Renal cortical epithelial cell (primary cell): ENCODE measurements at regions not wholly inside any gene's neighbourhood (a gene's known extent, or its start where the extent isn't known, plus 50 kb on each side); places are given as distances from the start of the nearest gene placed in this dataset.

Experiments used
- DNase-seq: peaks from one replicate; pipeline ENCODE4 v3.0.0-alpha.2; 2011; ENCODE audit warnings: low read depth

- DNase-seq = no peak
These were observed 611.9 kb downstream of the DHX35 start for GRCh38 chr20:39574061-39574460.

DNA sequence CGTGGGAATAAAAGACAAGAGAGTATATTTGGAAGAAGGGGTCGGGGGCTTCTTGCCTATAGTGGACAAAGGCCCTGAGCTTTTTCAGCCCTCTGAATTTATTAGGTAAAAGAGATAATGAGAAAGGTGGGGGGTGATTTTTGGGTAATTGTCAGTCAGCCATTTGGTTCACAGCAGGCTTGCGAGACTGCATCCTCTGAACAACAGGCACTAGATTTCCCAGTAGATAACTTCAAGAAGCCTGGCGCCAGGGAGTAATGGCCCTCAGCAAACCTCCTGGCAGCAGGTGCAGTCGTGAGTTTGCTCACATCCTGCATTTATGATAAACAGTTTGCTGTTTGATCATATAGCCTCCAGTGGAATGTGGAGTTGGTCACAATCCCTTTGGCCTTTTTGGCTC, 609.0 kb downstream of the DHX35 start:
- DNase-seq = no peak

DNA sequence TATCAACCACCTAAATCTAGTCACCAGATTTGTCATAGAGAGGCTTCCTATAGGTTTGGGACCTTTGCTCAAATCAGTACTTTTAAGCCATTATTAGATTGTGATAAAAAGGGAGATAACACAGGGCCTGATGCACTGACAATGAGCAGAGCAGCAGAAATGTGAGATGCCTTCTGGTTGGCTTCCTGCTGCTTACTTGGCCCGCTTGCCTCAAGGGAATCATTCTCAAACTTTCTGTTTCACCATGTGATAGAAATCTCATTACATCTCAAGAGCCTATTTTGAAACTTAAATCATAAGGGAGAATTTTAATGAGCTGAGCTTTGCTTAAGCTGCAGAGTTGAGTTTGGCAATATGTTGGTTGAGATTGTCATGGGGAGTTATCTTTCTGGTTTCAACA, 606.0 kb downstream of the DHX35 start:
- no peak for DNase-seq

GRCh38 chr20:39563349-39563748, 601.2 kb downstream of the DHX35 start:
- no peak for DNase-seq

GRCh38 chr20:39554341-39554740, 592.2 kb downstream of the DHX35 start:
- no peak for DNase-seq

DNA sequence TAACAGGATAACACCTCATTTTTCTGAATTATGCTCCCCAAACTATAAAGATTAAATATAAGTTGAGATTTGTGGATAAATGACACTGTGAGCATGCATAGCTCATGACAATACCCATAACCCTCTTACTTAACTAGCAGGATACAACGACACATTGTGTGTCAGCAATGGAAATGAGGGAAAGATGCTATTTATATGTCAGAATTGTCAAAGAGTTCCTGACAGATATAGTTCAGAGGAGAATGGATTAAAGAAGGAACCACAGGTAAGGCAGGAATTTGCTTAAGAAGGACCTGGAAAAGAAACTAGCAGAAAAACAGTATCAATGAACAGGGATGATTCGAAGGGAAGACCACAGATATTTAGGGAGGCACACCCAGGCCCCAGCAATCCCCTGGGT, 591.0 kb downstream of the DHX35 start:
- DNase-seq = no peak

DNA sequence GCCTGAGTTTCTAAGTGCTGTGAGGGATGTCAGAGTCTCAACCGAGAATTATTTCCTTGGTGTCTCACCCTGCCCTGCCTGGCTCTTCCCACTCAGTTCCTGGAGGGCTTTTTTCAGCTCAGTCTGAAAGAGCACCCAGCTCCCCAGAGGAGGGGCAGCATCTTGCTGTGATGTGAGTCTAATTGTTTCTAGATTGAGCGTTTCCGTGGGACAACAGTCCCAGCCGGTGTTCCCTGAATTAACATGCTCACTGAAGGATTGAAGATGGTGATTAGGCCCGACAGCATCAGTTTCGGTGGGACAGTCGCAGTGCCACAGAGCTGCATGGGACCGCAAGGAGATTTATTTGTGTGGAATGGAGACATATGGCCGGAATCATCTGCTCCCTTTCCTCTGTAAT, 587.6 kb downstream of the DHX35 start:
- no peak for DNase-seq

DNA sequence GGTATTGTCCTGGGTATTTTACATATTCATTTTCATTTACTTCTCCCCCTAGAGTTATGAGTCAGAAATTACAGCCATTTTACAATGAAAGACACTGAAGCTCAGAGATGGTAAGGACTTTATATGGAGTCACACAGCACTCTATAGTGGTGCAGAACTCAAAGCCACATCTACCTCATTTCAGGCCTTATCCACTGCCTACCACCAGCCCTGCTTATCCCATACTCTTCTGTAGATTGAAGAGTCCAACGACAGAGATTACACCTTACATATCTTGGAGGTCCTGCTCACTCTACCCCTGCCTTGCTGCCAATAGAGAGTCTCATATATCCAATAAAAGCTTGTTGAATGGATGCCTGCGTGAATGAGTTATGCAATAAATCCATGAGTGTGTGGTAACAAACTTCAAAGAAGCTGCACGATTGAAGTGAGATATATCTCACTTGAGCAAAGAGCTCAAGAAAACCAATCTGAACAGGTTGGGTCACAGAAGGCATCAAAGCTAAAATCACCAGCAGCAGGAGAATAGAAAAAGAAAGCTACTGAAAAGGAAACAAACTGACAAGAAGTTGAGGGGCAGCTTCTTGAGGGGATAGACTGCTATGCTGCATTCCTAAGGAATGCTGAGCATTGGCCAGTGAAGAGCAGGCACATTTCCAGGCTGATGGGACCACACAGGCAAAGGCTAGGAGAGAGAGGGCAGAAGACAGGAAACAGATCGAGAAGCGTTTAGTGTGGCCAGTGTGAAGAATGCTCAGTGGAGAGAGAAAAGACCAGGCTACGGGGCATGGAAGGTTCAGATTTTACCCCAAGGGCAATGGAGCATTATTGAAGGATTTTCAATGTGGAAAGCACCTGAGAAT, 585.6 kb downstream of the DHX35 start:
- no peak for DNase-seq

- DNase-seq = no peak
These were observed 579.1 kb downstream of the DHX35 start for GRCh38 chr20:39541136-39541803.

GRCh38 chr20:39538317-39538716, 576.2 kb downstream of the DHX35 start:
- DNase-seq = no peak

GRCh38 chr20:39535301-39535700, 573.2 kb downstream of the DHX35 start:
- no peak for DNase-seq

GRCh38 chr20:39534846-39535245, 572.7 kb downstream of the DHX35 start:
- no peak for DNase-seq

DNA sequence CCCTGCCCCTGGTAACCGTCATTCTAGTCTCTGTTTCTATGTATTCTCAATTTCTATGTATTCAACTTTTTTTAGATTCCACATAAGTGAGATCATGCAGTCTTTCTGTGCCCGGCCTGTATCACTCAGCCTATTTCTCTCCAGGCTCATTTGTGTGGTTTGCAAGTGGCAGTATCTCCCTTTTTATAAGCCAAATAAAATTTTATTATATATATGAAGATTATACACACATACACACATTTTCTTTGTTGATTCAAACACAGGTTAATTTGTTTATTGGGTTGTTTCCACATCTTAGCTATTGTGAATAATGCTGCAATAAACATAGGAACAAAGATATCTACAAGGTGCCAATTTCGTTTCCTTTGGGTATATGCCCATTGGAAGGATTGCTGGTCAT, 571.7 kb downstream of the DHX35 start:
- DNase-seq = no peak

GRCh38 chr20:39532205-39532604, 570.1 kb downstream of the DHX35 start:
- DNase-seq = no peak

- no peak for DNase-seq
These were observed 566.3 kb downstream of the DHX35 start for GRCh38 chr20:39528436-39528835.

DNA sequence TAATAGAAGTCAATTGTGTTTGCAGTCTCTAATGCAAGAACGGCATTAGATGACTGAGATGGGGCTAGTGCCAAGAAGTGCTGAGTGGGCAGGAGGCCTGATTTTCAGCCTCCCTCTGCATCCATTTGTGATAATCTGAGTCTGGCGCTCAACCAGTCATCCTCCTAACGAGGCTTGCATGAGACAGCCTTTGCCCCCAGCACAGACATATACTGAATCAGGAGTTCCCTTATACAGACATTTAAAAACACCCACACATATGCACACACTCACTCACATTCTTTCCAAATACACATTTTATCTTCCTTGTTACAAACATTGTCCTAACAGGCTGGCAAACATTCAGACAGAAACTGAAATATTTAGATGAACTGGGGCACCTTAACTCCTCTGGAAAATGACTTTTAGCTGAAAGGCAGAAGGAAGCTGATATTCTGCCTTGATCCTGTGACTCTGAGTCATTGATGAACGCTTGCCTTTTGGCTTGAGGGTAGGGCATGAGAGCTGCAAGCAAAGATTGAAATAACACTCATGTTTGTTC, 562.3 kb downstream of the DHX35 start:
- DNase-seq = no peak

DNA sequence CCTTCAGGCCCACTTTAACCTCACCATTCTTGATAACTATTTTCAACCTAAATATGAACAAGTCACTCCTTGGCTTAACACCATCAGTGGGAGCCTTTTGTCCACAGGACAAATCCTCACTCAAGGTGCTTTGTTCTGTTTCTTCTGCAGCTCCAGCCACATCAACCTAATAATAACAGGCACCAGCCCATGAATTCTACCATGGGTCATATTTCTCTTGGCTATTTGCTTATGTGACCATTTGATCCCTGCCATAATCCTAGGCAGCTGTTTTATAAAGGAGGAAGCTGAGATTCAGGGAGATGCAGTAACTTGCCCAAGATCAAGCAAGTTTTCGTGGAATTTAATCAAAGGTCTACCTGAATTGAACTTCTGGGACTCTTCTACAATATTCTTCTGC, 561.3 kb downstream of the DHX35 start:
- no peak for DNase-seq

DNA sequence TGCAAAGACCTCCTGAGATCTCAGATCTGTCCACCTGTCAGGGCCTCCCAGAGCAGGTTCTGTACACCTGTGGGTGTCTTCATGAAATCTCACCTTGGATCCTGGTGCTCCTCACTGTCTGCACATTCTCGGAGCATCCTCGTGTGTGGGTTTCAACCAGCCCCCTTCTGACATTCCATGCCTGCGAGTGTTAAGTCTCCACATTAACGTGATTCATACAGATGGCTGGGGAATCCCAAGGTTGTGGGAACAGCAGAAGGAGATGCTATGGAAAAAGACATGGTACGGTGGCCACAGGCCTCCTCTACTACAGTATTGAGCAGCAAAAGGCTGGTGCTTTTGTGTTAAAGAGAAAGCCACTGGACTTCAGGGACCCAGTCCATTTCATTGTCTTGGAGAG, 556.5 kb downstream of the DHX35 start:
- no peak for DNase-seq

DNA sequence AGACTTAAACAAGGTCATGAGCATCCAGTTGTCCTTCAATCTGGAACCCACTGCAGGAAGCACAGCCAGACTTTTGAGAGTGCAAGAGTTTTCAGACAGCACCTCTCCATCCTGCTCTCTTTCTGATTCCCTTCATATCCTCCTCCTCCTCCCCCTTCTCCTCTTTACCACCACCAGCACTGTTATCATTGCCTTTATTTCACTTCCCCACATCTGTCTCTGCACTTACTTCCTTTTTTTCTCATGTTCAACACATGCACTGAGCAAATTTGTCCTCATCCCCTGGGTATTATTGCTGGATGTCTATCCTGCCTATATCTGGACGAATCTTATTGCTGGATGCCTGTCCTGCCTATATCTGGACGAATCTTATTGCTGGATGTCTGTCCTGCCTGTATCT, 554.8 kb downstream of the DHX35 start:
- no peak for DNase-seq

- DNase-seq = no peak
These were observed 542.6 kb downstream of the DHX35 start for GRCh38 chr20:39504710-39505094.

GRCh38 chr20:39503902-39504709, 542.0 kb downstream of the DHX35 start:
- no peak for DNase-seq

DNA sequence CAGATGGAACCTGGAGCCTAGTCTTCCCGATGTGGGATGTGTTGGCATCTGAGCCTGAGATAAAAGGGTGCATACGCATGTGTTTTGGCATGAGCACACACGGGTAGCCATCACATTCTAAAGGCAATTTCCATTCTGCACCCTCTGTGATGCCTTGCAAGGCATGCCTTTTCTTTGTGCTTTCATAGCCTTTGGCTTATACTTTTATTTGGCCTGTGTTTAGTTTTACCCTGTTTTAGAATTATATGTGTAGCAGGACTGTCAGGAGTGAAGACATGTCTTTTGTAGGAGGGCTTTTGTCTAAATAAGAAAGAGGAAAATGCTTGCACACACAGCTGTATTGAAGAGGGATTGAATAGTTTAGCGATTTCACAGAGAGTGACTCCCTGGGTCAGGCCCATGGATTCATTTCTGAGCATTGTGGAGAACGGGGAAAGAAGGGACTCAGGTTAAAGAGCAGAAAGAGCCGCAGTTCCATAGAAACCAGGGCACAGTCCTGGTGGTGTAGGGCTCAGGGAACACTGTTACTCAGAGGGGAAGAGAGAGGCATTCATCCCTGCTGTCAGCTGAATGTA, 530.2 kb downstream of the DHX35 start:
- DNase-seq = no peak
